ENCODE measurements at regions not wholly inside any gene's neighbourhood (a gene's known extent, or its start where the extent isn't known, plus 50 kb on each side); places are given as distances from the start of the nearest gene placed in this dataset.

GRCh38 chr6:37078814-37079213 is 73.4 kb downstream of the FGD2 start:
- ATAC-seq (no peak), DNase-seq (no peak)
- H3K4me1 Mint-ChIP-seq, result peaks cover 4% of the 10 kb centered on the region in 2 donors
- H3K27me3 Mint-ChIP-seq (ENCODE audit: low read depth in 2 of 2), result no peaks in the 10 kb centered on the region
- H3K4me3 ChIP-seq (ENCODE audit: low read length), result no peak overlapping the region
- H3K9me3 Mint-ChIP-seq, result no peaks in the 10 kb centered on the region
- TF ChIP-seq CTCF (IDR thresholded peaks at IDR 0.05), result no peak
- intact Hi-C loops (cut with micrococcal nuclease), result no loop called here
- no peaks in the 10 kb centered on the region for H3K27me3 ChIP-seq (ENCODE audit: control insufficient read depth, insufficient read depth, low read length)
- WGBS (ENCODE audit: insufficient coverage), result 92% methylated on average over 2 of the region's 2 CpGs
- no peaks in the 10 kb centered on the region for H3K36me3 ChIP-seq (ENCODE audit: control insufficient read depth, insufficient read depth, low read length)
- H3K36me3 Mint-ChIP-seq, result no peaks in the 10 kb centered on the region
- no peaks in the 10 kb centered on the region for H3K9me3 ChIP-seq (ENCODE audit: control insufficient read depth, insufficient read depth, low read length)
- H3K4me3 Mint-ChIP-seq, result no peak overlapping the region
- H3K27ac ChIP-seq (ENCODE audit: low read length), result no peak overlapping the region
- no peaks in the 10 kb centered on the region for H3K4me1 ChIP-seq (ENCODE audit: control insufficient read depth, insufficient read depth, low read length)
- H3K27ac Mint-ChIP-seq, result no peak overlapping the region

GRCh38 chr6:37081042-37081607 is 75.7 kb downstream of the FGD2 start:
- WGBS (ENCODE audit: insufficient coverage), result 82% methylated on average over 7 of the region's 7 CpGs
- no peaks in the 10 kb centered on the region for H3K9me3 Mint-ChIP-seq
- peaks cover 0 to 2% of the 10 kb centered on the region in 2 donors for H3K27me3 Mint-ChIP-seq (ENCODE audit: low read depth in 2 of 2)
- no peaks in the 10 kb centered on the region for H3K9me3 ChIP-seq (ENCODE audit: control insufficient read depth, insufficient read depth, low read length)
- H3K4me1 ChIP-seq (ENCODE audit: control insufficient read depth, insufficient read depth, low read length), result no peaks in the 10 kb centered on the region
- no peaks in the 10 kb centered on the region for H3K36me3 ChIP-seq (ENCODE audit: control insufficient read depth, insufficient read depth, low read length)
- H3K4me3 ChIP-seq (ENCODE audit: low read length), result no peak overlapping the region
- H3K27ac ChIP-seq (ENCODE audit: low read length), result no peak overlapping the region
- H3K27me3 ChIP-seq (ENCODE audit: control insufficient read depth, insufficient read depth, low read length), result no peaks in the 10 kb centered on the region
- peaks cover 0 to 12% of the 10 kb centered on the region in 2 donors for H3K4me1 Mint-ChIP-seq
- H3K4me3 Mint-ChIP-seq, result no peak overlapping the region
- no peaks in the 10 kb centered on the region for H3K36me3 Mint-ChIP-seq
- no peak overlapping the region for H3K27ac Mint-ChIP-seq
- intact Hi-C loops (cut with micrococcal nuclease), result no loop called here
- ATAC-seq, result no peak
- no peak for TF ChIP-seq CTCF (IDR thresholded peaks at IDR 0.05)
- DNase-seq, result no peak

- 96% methylated on average over 14 of the region's 17 CpGs for WGBS (ENCODE audit: insufficient coverage)
- H3K9me3 ChIP-seq (ENCODE audit: control insufficient read depth, insufficient read depth, low read length), result no peaks in the 10 kb centered on the region
- Mint-ChIP-seq H3K27me3 (ENCODE audit: low read depth in 2 of 2) (peaks cover 0 to 3% of the 10 kb centered on the region in 2 donors), H3K4me1 (peaks cover 0 to 12% of the 10 kb centered on the region in 2 donors), H3K27ac (no peak overlapping the region), H3K36me3 (no peaks in the 10 kb centered on the region), H3K9me3 (no peaks in the 10 kb centered on the region), H3K4me3 (no peak overlapping the region)
- TF ChIP-seq CTCF (IDR thresholded peaks at IDR 0.05), result no peak
- no peaks in the 10 kb centered on the region for H3K36me3 ChIP-seq (ENCODE audit: control insufficient read depth, insufficient read depth, low read length)
- no peaks in the 10 kb centered on the region for H3K27me3 ChIP-seq (ENCODE audit: control insufficient read depth, insufficient read depth, low read length)
- intact Hi-C loops (cut with micrococcal nuclease), result no loop called here
- H3K4me1 ChIP-seq (ENCODE audit: control insufficient read depth, insufficient read depth, low read length), result no peaks in the 10 kb centered on the region
- DNase-seq (no peak), ATAC-seq (no peak)
- no peak overlapping the region for H3K4me3 ChIP-seq (ENCODE audit: low read length)
- no peak overlapping the region for H3K27ac ChIP-seq (ENCODE audit: low read length)
These were observed 77.1 kb downstream of the FGD2 start for GRCh38 chr6:37082390-37083130.
